AG04450 (cell line): ENCODE measurements at regions not wholly inside any gene's neighbourhood (a gene's known extent, or its start where the extent isn't known, plus 50 kb on each side); places are given as distances from the start of the nearest gene placed in this dataset.

ENCODE experiments used
- CTCF ChIA-PET: fragments of 300-600, 350-600 bp; formaldehyde crosslinking; extraction: SDS; loops from one replicate; lab custom pipeline; 2022; ENCODE audit warnings: antibody characterized with exemption, inconsistent platforms; lab: Charles Lee
- POLR2A ChIA-PET: fragments of 350-600 bp; formaldehyde crosslinking; extraction: SDS; loops from one replicate; lab custom pipeline; 2021; ENCODE audit warnings: antibody characterized with exemption, inconsistent platforms; lab: Yijun Ruan, JAX
- DNase-seq: peaks from one replicate; pipeline ENCODE4 v3.0.0-alpha.2; 2011; ENCODE audit warnings: low read depth, low spot score
- H3K27ac ChIP-seq: one replicate; pipeline ENCODE4 v1.5.1; 2012; ENCODE audit warnings: low read depth, low read length, control low read depth
- H3K27me3 ChIP-seq: one replicate; pipeline ENCODE4 v1.6.0; 2012; ENCODE audit warnings: low read length; ENCODE audit not compliant: control insufficient read depth, insufficient read depth
- H3K4me3 ChIP-seq: 2 replicates; pipeline ENCODE4 v1.5.1; 2011; ENCODE audit warnings: mild to moderate bottlenecking, low read depth, low read length, control low read depth
- H3K9me3 ChIP-seq: 2 replicates; pipeline ENCODE4 v1.5.1; 2012; ENCODE audit warnings: low read length; ENCODE audit not compliant: control insufficient read depth, insufficient read depth
- CTCF ChIP-seq: IDR thresholded peaks from 2 replicates; pipeline ENCODE4 v1.5.1; 2011; ENCODE audit warnings: low read depth, low read length, control low read depth, inconsistent platforms

DNA sequence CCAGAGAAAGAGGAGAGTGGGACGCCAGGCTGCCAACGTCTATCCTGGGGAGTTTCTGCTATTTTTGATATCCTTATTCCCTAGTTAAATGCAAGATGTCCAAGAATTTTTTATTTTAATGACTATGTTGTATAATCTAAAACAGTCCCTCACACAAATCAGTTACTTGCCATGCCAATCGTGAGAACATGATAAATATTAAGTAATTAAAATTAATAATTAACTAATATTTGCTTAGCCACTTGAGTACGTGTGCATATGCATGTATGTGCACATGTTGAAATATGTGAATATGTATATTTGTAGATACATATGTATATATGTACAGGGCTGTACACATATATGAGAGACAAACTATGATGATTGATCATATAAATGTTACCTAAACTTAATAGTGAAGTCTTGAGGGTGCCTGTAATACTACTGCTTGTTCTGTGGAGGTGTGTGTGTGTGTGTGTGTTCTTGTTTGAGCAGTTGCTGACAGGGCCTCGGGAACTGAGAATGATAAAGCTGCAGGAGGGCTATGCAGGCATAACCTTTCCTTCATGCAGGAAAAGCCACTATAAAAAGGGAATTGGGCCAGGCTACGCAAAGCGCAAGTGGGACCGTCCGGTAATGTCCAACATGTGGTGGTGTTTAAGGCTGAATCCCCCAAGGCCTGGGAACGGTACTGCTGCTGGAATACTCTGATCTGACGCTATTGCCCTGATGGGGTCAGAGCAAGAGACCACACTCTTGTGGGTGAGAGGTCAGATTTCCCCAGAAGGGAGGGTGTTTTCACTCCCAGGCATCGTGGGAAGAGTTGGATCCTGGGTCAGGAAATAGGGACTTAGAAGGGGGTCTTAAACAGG is 148.3 kb upstream of the TBX18 start:
- no peaks in the 10 kb centered on the region for H3K9me3 ChIP-seq
- H3K27ac ChIP-seq, result no peak overlapping the region
- ChIA-PET POLR2A (no interaction called here), CTCF (no interaction called here)
- H3K27me3 ChIP-seq, result no peaks in the 10 kb centered on the region
- no peak overlapping the region for H3K4me3 ChIP-seq
- no peak for TF ChIP-seq CTCF
- no peak for DNase-seq

GRCh38 chr6:84910906-84911607 is 146.7 kb upstream of the TBX18 start:
- DNase-seq, result no peak
- H3K9me3 ChIP-seq, result no peaks in the 10 kb centered on the region
- H3K4me3 ChIP-seq, result no peak overlapping the region
- POLR2A ChIA-PET, result no interaction called here
- CTCF ChIA-PET, result no interaction called here
- H3K27ac ChIP-seq, result no peak overlapping the region
- TF ChIP-seq CTCF, result no peak
- H3K27me3 ChIP-seq, result no peaks in the 10 kb centered on the region

- CTCF ChIA-PET, result no interaction called here
- POLR2A ChIA-PET, result no interaction called here
- Histone ChIP-seq H3K4me3 (no peak overlapping the region), H3K9me3 (no peaks in the 10 kb centered on the region), H3K27me3 (no peaks in the 10 kb centered on the region), H3K27ac (no peak overlapping the region)
- TF ChIP-seq CTCF, result no peak
- no peak for DNase-seq
These were observed 144.0 kb upstream of the TBX18 start for GRCh38 chr6:84908304-84908904.

DNA sequence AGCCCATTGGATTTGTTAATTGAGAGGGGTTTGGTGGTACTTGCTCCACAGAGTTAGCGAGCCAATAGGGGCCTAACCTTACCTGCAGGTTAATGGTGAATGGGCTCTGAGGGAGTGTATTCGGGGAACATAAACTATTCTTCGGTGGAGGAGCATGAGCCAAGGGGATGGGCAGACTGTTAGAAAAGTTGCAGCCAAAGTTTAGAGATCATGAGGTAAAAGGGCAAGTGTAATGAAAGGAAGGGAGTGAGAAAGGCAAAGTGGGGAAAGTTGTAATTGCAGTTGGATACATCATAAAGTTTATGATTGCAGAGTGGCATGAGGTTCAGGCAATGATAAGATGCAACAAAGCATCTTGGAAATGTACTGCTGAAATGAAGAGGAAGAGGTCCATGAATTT is 142.1 kb upstream of the TBX18 start:
- ChIA-PET POLR2A (no interaction called here), CTCF (no interaction called here)
- H3K27me3 ChIP-seq, result no peaks in the 10 kb centered on the region
- no peak for DNase-seq
- no peak overlapping the region for H3K4me3 ChIP-seq
- no peaks in the 10 kb centered on the region for H3K9me3 ChIP-seq
- no peak for TF ChIP-seq CTCF
- no peak overlapping the region for H3K27ac ChIP-seq

- CTCF ChIA-PET, result no interaction called here
- no peak for TF ChIP-seq CTCF
These were observed 141.4 kb upstream of the TBX18 start for GRCh38 chr6:84905823-84906222.

More at GRCh38 chr6:84905823-84906222, 141.4 kb upstream of the TBX18 start:
- DNase-seq, result no peak
- Histone ChIP-seq H3K4me3 (no peak overlapping the region), H3K27ac (no peak overlapping the region), H3K9me3 (no peaks in the 10 kb centered on the region), H3K27me3 (no peaks in the 10 kb centered on the region)
- POLR2A ChIA-PET, result no interaction called here
